Stimulated activated CD4-positive, alpha-beta T cell treated with anti-CD3 and anti-CD28 coated beads, TNF-alpha, amount 100 ng/mL, for 1 hour (primary cell): ENCODE measurements at regions not wholly inside any gene's neighbourhood (a gene's known extent, or its start where the extent isn't known, plus 50 kb on each side); places are given as distances from the start of the nearest gene placed in this dataset.
"Not testable (repeated sequence)": the region's sequence is repeated elsewhere in the genome, so short reads cannot be mapped to it uniquely, and the experiment has no call there.

ENCODE experiments used
- DNase-seq, 3 donors: peaks; one replicate each; pipeline ENCODE4 v3.0.0-alpha.2; 2020; ENCODE audit warnings: low read depth in 3 of 3, low spot score in 1 of 3

DNA sequence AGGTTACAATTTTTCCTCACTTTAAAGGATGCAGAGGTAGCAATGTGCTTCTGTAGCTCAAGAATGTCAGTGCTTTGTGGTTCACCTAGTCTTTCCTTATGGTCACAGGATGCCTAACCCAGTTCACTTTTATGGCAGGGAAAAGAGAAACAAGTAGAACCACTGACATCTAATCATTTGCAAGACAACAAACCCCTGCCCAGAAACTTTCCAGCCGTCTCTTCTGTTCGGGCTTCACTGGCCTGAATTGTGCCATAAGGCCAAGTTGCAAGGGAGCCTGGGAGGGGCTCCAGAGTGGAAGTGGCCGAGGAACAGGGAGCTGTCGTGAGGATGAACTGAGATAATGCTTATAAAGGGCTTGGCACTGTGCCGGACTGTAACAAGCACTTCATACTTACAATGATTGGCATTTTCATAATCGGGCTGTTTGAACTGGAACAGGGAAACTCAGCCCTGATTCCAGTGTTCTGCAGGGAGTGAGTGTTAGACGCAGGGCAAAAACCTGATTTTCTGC, 212.6 kb downstream of the BCAS1 start:
- no peak for DNase-seq

GRCh38 chr20:53856300-53857295, 213.8 kb downstream of the BCAS1 start:
- no peak for DNase-seq

GRCh38 chr20:53855733-53856132, 214.7 kb downstream of the BCAS1 start:
- DNase-seq = no peak

GRCh38 chr20:53854609-53854926, 215.8 kb downstream of the BCAS1 start:
- not testable (repeated sequence) for DNase-seq

DNA sequence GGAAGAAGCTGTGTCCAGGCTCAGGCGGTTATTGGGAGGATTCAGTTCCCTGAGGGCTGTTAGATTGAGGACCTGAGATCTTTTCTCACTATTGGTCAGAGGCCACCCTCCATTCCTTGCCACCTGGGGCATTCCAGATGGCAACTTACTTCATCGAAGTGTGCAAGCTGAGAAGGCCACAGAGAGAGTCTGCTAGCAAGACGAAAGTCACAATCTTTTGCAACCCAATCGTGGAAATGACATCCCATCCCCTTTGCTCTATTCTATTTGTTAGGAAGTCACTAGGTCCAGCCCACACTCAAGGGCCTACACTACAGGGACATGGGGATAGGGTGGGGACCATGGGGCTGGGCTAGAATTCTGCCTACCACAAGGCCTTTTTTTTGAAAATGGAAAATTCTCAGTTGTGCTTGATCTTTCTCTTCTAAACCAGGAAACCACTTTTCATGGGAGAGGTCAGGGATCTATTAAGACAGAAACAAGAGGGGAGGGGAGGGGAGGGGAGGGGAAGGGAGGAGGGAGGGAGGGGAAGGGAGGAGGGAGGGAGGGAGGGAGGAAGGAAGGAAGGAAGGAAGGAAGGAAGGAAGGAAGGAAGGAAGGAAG, 217.2 kb downstream of the BCAS1 start:
- DNase-seq = no peak

DNA sequence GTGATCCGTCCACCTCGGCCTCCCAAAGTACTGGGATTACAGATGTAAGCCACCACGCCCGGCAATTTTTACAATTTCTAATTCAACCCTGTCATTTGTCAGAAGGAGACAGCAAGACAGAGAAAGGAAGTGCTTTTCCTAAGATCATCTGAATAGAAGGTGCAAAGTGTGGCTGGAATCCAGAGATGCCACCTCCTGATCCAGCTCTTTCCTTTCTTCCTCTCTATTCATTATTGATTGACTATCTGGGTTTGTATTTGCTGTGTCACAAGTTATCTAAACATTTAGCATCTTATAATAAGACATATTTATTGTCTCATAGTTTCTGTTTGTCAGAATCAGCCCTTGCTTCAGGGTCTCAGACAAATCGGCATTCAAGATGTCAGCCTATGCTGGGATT, 217.7 kb downstream of the BCAS1 start:
- no peak for DNase-seq

DNA sequence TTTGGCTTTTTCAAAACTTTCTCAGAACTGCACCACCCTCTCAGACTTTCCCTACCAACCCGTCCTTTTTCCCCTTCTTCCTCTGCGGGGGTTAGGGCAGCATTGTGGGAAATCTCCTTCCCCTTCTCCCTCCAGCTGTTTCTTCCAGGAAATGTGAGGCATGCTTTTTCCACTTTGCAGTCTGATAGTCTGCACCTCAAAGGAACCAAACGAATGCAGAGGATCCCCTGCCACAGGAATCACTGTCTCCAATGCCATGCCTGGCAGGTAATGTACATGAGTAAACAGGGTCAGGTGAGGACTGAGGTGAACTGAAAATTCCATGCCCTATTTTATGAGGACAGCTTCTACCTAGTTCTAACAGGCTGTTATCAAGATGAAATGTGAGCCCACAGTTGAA, 218.4 kb downstream of the BCAS1 start:
- no peak for DNase-seq

DNA sequence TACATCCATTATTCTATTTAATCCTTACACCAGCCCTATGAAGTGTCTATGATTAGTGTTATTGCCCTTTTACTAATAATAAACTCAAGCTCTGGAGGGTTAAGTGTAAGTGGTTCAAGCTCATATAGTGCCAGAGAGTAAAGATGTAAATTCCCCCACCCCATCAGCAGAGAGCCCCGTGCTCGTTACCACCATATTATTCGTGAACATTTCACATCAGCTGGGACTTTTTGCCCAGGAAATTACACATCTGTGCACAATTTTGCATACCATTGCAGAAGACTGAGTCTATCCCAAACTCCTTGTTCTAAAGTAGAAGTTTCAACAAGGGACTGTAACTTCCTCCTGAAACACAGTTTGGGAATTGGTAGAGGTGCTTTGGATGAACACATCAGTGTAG, 220.1 kb downstream of the BCAS1 start:
- DNase-seq = no peak

DNA sequence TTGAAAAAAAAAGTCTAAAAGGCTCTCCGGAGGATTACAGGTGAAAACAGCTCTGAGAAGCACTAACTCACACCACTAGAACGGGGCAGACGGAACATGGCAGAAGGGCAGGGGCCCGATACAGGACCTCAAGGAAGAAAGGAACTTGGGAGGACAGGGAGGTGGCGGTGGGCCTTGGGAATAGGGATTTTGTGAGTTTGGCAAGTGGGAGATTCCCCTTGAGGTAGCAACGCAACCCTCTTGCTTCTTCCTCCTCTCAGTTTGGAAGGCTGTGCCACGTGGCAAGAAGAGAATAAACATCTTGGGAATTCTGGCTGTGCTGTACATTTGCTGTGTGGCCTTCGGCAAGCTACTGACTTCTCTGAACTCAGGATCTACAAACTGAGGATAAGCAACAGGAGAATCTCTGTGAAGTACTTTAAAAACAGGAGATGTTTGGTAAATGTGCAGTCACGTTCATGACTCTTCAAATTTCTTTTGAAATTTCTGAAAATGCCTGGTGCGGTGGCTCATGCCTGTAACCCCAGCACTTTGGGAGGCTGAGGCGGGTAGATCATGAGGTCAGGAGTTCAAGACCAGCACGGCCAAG, 220.8 kb downstream of the BCAS1 start:
- no peak for DNase-seq

DNA sequence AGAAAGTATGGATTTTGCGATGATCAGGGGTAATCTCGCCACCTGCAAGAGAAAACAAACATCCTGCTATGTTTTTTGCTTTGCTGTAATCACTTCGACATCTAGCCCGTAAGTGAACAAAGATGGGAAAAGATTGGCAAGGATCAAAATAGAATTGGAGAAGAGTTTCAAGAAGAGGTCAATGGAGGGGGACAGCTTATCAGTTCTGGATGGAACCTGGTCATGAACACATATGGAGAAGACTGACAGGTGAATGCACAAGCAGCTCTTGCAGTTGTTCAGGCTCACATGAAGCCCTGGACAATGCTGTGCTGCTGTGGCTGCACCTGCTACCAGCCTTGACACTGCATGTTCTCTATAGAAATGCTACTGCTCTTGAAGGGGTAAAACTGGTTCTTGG, 222.1 kb downstream of the BCAS1 start:
- no peak for DNase-seq

- no peak for DNase-seq
Observed at GRCh38 chr20:53847837-53848170, 222.6 kb downstream of the BCAS1 start.

DNA sequence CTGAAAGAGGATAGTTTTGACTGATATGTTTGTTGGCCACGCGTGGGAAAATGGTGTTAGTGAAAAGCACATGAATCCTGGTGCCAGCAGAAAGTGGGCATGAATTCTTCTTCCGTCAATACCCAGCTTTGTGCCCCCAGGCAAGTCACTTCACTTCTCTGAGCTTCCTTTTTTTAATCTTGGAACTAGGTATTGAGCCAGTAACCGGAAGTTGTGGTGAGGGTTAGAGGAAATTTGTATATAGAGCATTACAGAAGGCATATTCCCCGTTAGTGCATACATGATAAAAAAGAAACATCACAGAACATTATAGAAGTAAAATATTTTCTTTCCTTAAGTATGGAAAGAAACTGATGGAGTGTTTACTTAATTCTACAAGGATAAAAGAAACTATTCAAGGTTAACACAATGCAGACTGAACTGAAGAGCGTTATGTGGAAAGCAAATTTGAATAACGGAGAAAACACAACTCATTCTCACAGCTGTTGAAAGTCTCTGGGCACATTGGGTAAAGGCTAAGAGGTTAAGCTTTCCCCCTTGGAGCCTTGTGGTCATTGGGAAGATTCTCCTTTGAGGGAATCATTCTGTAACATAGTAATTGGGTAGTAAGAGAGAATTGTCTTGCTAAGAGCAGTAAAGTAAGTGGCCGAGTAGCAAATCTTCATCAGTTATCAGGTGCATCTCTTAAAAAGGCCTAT, 223.1 kb downstream of the BCAS1 start:
- no peak for DNase-seq

- no peak for DNase-seq
Observed at GRCh38 chr20:53846640-53847039, 223.8 kb downstream of the BCAS1 start.

GRCh38 chr20:53845980-53846379, 224.4 kb downstream of the BCAS1 start:
- DNase-seq = no peak

- no peak for DNase-seq
Observed at GRCh38 chr20:53844259-53844658, 226.1 kb downstream of the BCAS1 start.

GRCh38 chr20:53843645-53844044, 226.7 kb downstream of the BCAS1 start:
- no peak for DNase-seq

GRCh38 chr20:53842301-53843099, 227.9 kb downstream of the BCAS1 start:
- DNase-seq = no peak

- DNase-seq = no peak
Observed at GRCh38 chr20:53841741-53842140, 228.7 kb downstream of the BCAS1 start.

DNA sequence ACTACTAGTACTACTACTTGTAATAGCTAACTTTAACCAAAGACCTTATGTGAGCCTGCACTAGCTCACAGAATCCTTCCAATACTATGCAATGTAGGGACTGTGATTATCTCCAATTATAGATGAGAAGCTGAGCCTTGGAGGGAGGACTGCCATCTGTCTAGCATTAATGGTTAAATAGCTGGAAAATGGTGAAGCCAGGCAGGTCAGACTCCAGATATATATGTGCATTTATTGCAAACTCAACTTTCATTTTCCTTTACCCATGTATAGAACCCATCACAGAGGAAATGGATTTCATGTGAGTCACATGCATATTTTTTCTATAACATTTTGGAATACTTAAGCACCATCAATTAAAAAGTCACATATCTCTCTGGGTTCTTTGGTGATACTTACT, 229.9 kb downstream of the BCAS1 start:
- no peak for DNase-seq

DNA sequence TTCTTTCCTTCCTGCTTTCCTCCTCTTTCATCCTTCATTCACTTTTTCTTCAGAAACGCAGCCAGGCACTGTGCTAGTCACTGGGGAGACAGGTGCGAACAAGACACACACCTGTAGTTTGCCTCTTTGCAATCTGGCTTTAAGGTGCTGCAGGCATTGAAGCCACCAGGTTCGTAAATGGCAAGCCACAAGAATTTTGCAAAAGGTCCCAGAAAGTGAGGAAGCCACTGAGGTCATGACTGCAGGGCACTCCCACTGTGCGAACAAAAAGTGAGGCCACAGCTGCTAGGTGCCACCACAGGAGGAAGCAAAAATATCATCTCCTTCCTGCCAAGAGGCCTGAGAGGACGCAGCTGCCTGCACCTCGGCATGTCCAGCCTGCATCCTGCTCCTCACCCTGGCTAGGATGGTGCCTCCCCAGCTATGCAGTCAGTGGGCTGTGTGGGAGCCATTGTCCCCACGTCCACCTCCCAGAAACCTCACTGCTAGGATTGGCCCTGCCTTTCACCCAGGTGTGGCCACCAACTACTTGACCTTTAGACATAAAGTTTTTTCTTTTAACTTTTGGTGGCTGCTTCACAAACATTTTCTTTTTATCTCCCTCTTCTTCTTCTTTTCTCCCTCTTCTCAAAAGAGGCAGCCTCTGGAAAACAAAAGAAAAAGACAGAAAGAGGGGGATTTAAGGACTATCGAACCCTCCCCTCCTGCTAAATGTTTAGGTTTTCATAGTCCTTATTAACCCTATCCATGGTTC, 230.8 kb downstream of the BCAS1 start:
- peak in 1 of 3 donors; percentile 13 for DNase-seq
